Endothelial cell of umbilical vein (primary cell): ENCODE measurements at regions not wholly inside any gene's neighbourhood (a gene's known extent, or its start where the extent isn't known, plus 50 kb on each side); places are given as distances from the start of the nearest gene placed in this dataset.

Experiments used
- BruUV-seq: library from RNA; stranded (reverse); fragments of 400-500 nt; replicated peaks from 2 replicates; lab custom pipeline; 2021; lab: Mats Ljungman, UMichigan
- CTCF ChIA-PET: fragments of 300-600, 350-600 bp; sonication (Branson Sonifier 250); formaldehyde crosslinking; loops from one replicate; lab custom pipeline; 2021; ENCODE audit warnings: antibody characterized with exemption, inconsistent platforms; lab: Charles Lee
- POLR2A ChIA-PET: fragments of 300-600, 350-600 bp; sonication (Branson Sonifier 250); formaldehyde crosslinking; loops from one replicate; lab custom pipeline; 2021; ENCODE audit warnings: antibody characterized with exemption, inconsistent platforms; lab: Charles Lee
- DNase-seq: peaks from one replicate; pipeline ENCODE4 v3.0.0-alpha.2; 2011; ENCODE audit warnings: low read depth, low spot score
- FAIRE-seq: peaks from 2 replicates; lab custom pipeline; 2011; peaks lifted over from hg19 to GRCh38; lab: Jason Lieb, UNC
- H2AFZ ChIP-seq: 2 replicates; pipeline ENCODE4 v1.6.0; 2012; ENCODE audit warnings: low read depth, low read length, control low read depth, inconsistent platforms
- H3K27ac ChIP-seq: 2 replicates; pipeline ENCODE4 v1.5.1; 2011; ENCODE audit warnings: low read depth, mild to moderate bottlenecking, control low read depth, low read length, moderate library complexity; ENCODE audit not compliant: insufficient read depth
- H3K27me3 ChIP-seq, 2 experiments: 2 replicates each; pipeline versions ENCODE4 v1.6.0 to v1.6.1; 2011; ENCODE audit warnings: low read length in 2 of 2, mixed read lengths in 1 of 2; ENCODE audit not compliant: control insufficient read depth in 2 of 2, insufficient read depth in 2 of 2
- H3K36me3 ChIP-seq, 2 experiments: 2 replicates in 1 of 2; 3 replicates in 1 of 2; pipeline ENCODE4 v1.5.1; 2011; ENCODE audit warnings: low read length in 2 of 2, mild to moderate bottlenecking in 1 of 2, moderate library complexity in 1 of 2; ENCODE audit not compliant: control insufficient read depth in 2 of 2, insufficient read depth in 2 of 2; ENCODE audit errors: extremely low read depth in 1 of 2
- H3K4me1 ChIP-seq: 3 replicates; pipeline ENCODE4 v1.5.1; 2011; ENCODE audit warnings: mild to moderate bottlenecking, low read length; ENCODE audit not compliant: control insufficient read depth, insufficient read depth; ENCODE audit errors: extremely low read depth
- H3K4me2 ChIP-seq: 2 replicates; pipeline ENCODE4 v1.6.1; 2011; ENCODE audit warnings: low read length, control low read depth, mixed read lengths; ENCODE audit not compliant: insufficient read depth
- H3K4me3 ChIP-seq, 3 experiments: fragments of 200-600 bp in 1 of 3; sonication (generic), shearing (Covaris generic) in 1 of 3; replicated peaks in 1 of 3; 2 replicates each; pipeline ENCODE4 v1.5.1; 2011 to 2016; ENCODE audit warnings: control low read depth in 3 of 3, low read length in 3 of 3, mild to moderate bottlenecking in 2 of 3, inconsistent platforms in 1 of 3, low read depth in 1 of 3, moderate library complexity in 1 of 3; ENCODE audit not compliant: insufficient read depth in 1 of 3
- H3K79me2 ChIP-seq: 2 replicates; pipeline ENCODE4 v1.6.0; 2012; ENCODE audit warnings: low read length, inconsistent platforms; ENCODE audit not compliant: control insufficient read depth, insufficient read depth
- H3K9ac ChIP-seq: replicated peaks from 2 replicates; pipeline ENCODE3; 2011; ENCODE audit warnings: low read length, control low read depth; ENCODE audit not compliant: insufficient read depth; ENCODE audit errors: extremely low read depth
- H3K9me1 ChIP-seq: replicated peaks from 3 replicates; pipeline ENCODE4 v1.6.0; 2011; ENCODE audit warnings: mild to moderate bottlenecking, low read length; ENCODE audit not compliant: control insufficient read depth, insufficient read depth; ENCODE audit errors: extremely low read depth
- H3K9me3 ChIP-seq: replicated peaks from 2 replicates; pipeline ENCODE4 v1.5.1; 2012; ENCODE audit warnings: low read length, inconsistent platforms; ENCODE audit not compliant: control insufficient read depth, insufficient read depth
- H4K20me1 ChIP-seq: replicated peaks from 2 replicates; pipeline ENCODE3; 2011; ENCODE audit warnings: mild to moderate bottlenecking, low read length; ENCODE audit not compliant: control insufficient read depth, insufficient read depth; ENCODE audit errors: extremely low read depth
- EZH2 ChIP-seq: IDR thresholded peaks from 2 replicates; pipeline ENCODE4 v1.6.1; 2012; ENCODE audit warnings: borderline replicate concordance, low read depth, mild to moderate bottlenecking, moderate library complexity, low read length, inconsistent platforms; ENCODE audit not compliant: severe bottlenecking
- FOS ChIP-seq: IDR thresholded peaks from 2 replicates; pipeline ENCODE4 v1.6.1; 2011; ENCODE audit warnings: mild to moderate bottlenecking, low read length, moderate library complexity, borderline replicate concordance; ENCODE audit not compliant: insufficient read depth
- GATA2 ChIP-seq: IDR thresholded peaks from 2 replicates; pipeline ENCODE4 v1.7.0; 2011; ENCODE audit warnings: low read depth, mild to moderate bottlenecking, moderate library complexity, mixed read lengths, low read length; ENCODE audit not compliant: insufficient read length, insufficient read depth
- JUN ChIP-seq: IDR thresholded peaks from 2 replicates; pipeline ENCODE4 v1.6.1; 2011; ENCODE audit warnings: borderline replicate concordance, low read depth; ENCODE audit not compliant: insufficient read length, insufficient read depth
- MYC ChIP-seq: IDR thresholded peaks from one replicate; pipeline ENCODE4 v1.6.1; 2011; ENCODE audit warnings: mild to moderate bottlenecking, low read depth, low read length
- POLR2A ChIP-seq: IDR thresholded peaks from 2 replicates; pipeline ENCODE4 v1.6.1; 2012; ENCODE audit warnings: low read depth, mild to moderate bottlenecking, control low read depth, low read length
- POLR2AphosphoS5 ChIP-seq: IDR thresholded peaks from 2 replicates; pipeline ENCODE4 v1.6.1; 2012; ENCODE audit warnings: low read depth, mild to moderate bottlenecking, control low read depth, low read length, moderate library complexity; ENCODE audit not compliant: insufficient read depth
- dilution Hi-C: fragments of 300-500 bp; cut with MboI; formaldehyde crosslinking; loops from one replicate; pipeline ENCODE4 v1.15.0; 2019; ENCODE audit warnings: low sequenced_read_pairs; ENCODE audit not compliant: extremely low pct_ligation_motif_present
- intact Hi-C: fragments of 100-400 bp; cut with micrococcal nuclease; formaldehyde crosslinking; loops from one replicate; pipeline ENCODE4 v1.10.0; 2022
- TF ChIP-seq, protein P1 (sequence below), 2 donors: IDR thresholded peaks; 1 replicate in 1 of 2; 2 replicates in 1 of 2; pipeline ENCODE4 v1.5.1; 2011; ENCODE audit warnings: low read length in 2 of 2, mild to moderate bottlenecking in 2 of 2, moderate library complexity in 2 of 2, control low read depth in 1 of 2, inconsistent platforms in 1 of 2, low read depth in 1 of 2; ENCODE audit not compliant: insufficient read depth in 1 of 2; ENCODE audit errors: extremely low read depth in 1 of 2
- TF ChIP-seq, protein P2 (sequence below): IDR thresholded peaks from 2 replicates; pipeline ENCODE4 v1.6.1; 2011; ENCODE audit not compliant: insufficient read depth, insufficient read length

GRCh38 chr13:111865046-111865445, 201.9 kb upstream of the SOX1 start:
- Histone ChIP-seq H3K4me1 (no peaks in the 10 kb centered on the region), H4K20me1 (no peaks in the 10 kb centered on the region), H3K27ac (no peak overlapping the region), H3K4me3 (no peak overlapping the region), H2AFZ (no peak overlapping the region), H3K9ac (no peak overlapping the region), H3K27me3 (no peaks in the 10 kb centered on the region), H3K9me3 (peaks cover 4% of the 10 kb centered on the region), H3K79me2 (no peaks in the 10 kb centered on the region), H3K9me1 (no peaks in the 10 kb centered on the region), H3K4me2 (no peak overlapping the region), H3K36me3 (no peaks in the 10 kb centered on the region)
- CTCF ChIA-PET: no interaction called here
- dilution Hi-C loops: no loop called here
- TF ChIP-seq JUN (no peak), EZH2 (no peak), POLR2A (no peak), MYC (no peak), FOS (no peak), GATA2 (no peak), POLR2AphosphoS5 (no peak)
- TF ChIP-seq, protein P1, sequence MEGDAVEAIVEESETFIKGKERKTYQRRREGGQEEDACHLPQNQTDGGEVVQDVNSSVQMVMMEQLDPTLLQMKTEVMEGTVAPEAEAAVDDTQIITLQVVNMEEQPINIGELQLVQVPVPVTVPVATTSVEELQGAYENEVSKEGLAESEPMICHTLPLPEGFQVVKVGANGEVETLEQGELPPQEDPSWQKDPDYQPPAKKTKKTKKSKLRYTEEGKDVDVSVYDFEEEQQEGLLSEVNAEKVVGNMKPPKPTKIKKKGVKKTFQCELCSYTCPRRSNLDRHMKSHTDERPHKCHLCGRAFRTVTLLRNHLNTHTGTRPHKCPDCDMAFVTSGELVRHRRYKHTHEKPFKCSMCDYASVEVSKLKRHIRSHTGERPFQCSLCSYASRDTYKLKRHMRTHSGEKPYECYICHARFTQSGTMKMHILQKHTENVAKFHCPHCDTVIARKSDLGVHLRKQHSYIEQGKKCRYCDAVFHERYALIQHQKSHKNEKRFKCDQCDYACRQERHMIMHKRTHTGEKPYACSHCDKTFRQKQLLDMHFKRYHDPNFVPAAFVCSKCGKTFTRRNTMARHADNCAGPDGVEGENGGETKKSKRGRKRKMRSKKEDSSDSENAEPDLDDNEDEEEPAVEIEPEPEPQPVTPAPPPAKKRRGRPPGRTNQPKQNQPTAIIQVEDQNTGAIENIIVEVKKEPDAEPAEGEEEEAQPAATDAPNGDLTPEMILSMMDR (IDR thresholded peaks at IDR 0.05; ENCODE audit: extremely low read depth in 1 of 2, insufficient read depth in 1 of 2, low read depth in 1 of 2, low read length in 2 of 2): no peak
- TF ChIP-seq, protein P2, sequence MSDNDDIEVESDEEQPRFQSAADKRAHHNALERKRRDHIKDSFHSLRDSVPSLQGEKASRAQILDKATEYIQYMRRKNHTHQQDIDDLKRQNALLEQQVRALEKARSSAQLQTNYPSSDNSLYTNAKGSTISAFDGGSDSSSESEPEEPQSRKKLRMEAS: no peak
- intact Hi-C loops: no loop called here
- BruUV-seq: no TSS peak
- POLR2A ChIA-PET: no interaction called here
- FAIRE-seq: no peak
- DNase-seq: no peak
